ENCODE measurements at regions not wholly inside any gene's neighbourhood (a gene's known extent, or its start where the extent isn't known, plus 50 kb on each side); places are given as distances from the start of the nearest gene placed in this dataset.

GRCh38 chr11:38952698-38953097, 2354.7 kb upstream of the RAG2 start:
- no peaks in the 10 kb centered on the region for H4K20me1 ChIP-seq (ENCODE audit: insufficient read depth, low read length)
- Mint-ChIP-seq H3K4me1 (no peaks in the 10 kb centered on the region), H3K36me3 (no peaks in the 10 kb centered on the region), H3K4me3 (no peak overlapping the region), H3K27me3 (ENCODE audit: low read depth in 3 of 3) (no peaks in the 10 kb centered on the region), H3K27ac (no peak overlapping the region), H3K9me3 (peaks cover 0 to 6% (median 0%) of the 10 kb centered on the region in 7 donors)
- no peaks in the 10 kb centered on the region for H3K27me3 ChIP-seq (ENCODE audit: control insufficient read depth in 2 of 2, insufficient read depth in 2 of 2, low read length in 2 of 2)
- no CpG with 5 or more reads among the region's 4 CpGs for WGBS (ENCODE audit: insufficient coverage)
- no peaks in the 10 kb centered on the region for H3K4me1 ChIP-seq (ENCODE audit: control insufficient read depth in 1 of 2, insufficient read depth in 2 of 2, low read length in 2 of 2)
- no peak overlapping the region for H3K4me2 ChIP-seq (replicated peaks; ENCODE audit: extremely low read depth, low read length, poor library complexity, severe bottlenecking)
- intact Hi-C loops (cut with micrococcal nuclease): no loop called here
- TF ChIP-seq, protein P1, sequence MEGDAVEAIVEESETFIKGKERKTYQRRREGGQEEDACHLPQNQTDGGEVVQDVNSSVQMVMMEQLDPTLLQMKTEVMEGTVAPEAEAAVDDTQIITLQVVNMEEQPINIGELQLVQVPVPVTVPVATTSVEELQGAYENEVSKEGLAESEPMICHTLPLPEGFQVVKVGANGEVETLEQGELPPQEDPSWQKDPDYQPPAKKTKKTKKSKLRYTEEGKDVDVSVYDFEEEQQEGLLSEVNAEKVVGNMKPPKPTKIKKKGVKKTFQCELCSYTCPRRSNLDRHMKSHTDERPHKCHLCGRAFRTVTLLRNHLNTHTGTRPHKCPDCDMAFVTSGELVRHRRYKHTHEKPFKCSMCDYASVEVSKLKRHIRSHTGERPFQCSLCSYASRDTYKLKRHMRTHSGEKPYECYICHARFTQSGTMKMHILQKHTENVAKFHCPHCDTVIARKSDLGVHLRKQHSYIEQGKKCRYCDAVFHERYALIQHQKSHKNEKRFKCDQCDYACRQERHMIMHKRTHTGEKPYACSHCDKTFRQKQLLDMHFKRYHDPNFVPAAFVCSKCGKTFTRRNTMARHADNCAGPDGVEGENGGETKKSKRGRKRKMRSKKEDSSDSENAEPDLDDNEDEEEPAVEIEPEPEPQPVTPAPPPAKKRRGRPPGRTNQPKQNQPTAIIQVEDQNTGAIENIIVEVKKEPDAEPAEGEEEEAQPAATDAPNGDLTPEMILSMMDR (IDR thresholded peaks at IDR 0.05): no peak
- no peaks in the 10 kb centered on the region for H3K36me3 ChIP-seq (replicated peaks in 1 of 2; ENCODE audit: control insufficient read depth in 1 of 2, insufficient read depth in 2 of 2, low read length in 2 of 2)
- no peak for DNase-seq
- H3K9ac ChIP-seq (ENCODE audit: insufficient read depth, low read length, poor library complexity, severe bottlenecking): no peak overlapping the region
- H3K27ac ChIP-seq (ENCODE audit: low read depth in 1 of 2, low read length in 2 of 2): no peak overlapping the region
- H2AFZ ChIP-seq (ENCODE audit: insufficient read depth, low read depth, low read length, poor library complexity, severe bottlenecking): no peak overlapping the region
- H3K4me3 ChIP-seq (replicated peaks in 1 of 3; ENCODE audit: low read depth in 2 of 3, low read length in 3 of 3): no peak overlapping the region
- peaks cover 0 to under 1% of the 10 kb centered on the region in 2 donors for H3K9me3 ChIP-seq (replicated peaks in 1 of 2; ENCODE audit: control insufficient read depth in 1 of 2, insufficient read depth in 1 of 2, low read length in 2 of 2)
- H3K79me2 ChIP-seq (ENCODE audit: insufficient read depth, low read length): no peaks in the 10 kb centered on the region

DNA sequence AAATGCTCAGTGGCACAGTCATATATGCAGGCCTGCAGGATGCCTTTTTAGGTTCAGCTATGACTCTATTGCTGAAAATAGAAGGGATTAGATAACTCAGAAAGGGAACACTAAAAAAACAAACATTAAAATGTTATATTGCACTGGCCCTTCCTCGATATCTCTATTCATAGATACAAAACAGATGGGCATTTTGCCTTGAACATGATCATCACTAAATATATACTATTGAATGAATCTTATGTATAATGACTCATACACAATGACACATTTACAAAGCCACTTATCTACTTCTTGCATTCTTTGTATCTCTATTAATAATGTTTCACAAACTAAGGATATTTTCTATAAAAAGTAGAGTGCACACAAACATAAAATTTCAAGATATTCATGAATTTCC, 2352.8 kb upstream of the RAG2 start:
- Mint-ChIP-seq H3K4me3 (no peak overlapping the region), H3K9me3 (peaks cover 0 to 3% (median 0%) of the 10 kb centered on the region in 7 donors), H3K4me1 (no peaks in the 10 kb centered on the region), H3K36me3 (no peaks in the 10 kb centered on the region), H3K27me3 (ENCODE audit: low read depth in 3 of 3) (no peaks in the 10 kb centered on the region), H3K27ac (no peak overlapping the region)
- Histone ChIP-seq H3K4me3 (replicated peaks in 1 of 3; ENCODE audit: low read depth in 2 of 3, low read length in 3 of 3) (no peak overlapping the region), H3K27me3 (ENCODE audit: control insufficient read depth in 2 of 2, insufficient read depth in 2 of 2, low read length in 2 of 2) (no peaks in the 10 kb centered on the region), H3K79me2 (ENCODE audit: insufficient read depth, low read length) (no peaks in the 10 kb centered on the region), H2AFZ (ENCODE audit: insufficient read depth, low read depth, low read length, poor library complexity, severe bottlenecking) (no peak overlapping the region), H3K4me2 (replicated peaks; ENCODE audit: extremely low read depth, low read length, poor library complexity, severe bottlenecking) (no peak overlapping the region), H3K9me3 (replicated peaks in 1 of 2; ENCODE audit: control insufficient read depth in 1 of 2, insufficient read depth in 1 of 2, low read length in 2 of 2) (peaks cover 0 to 4% of the 10 kb centered on the region in 2 donors), H3K36me3 (replicated peaks in 1 of 2; ENCODE audit: control insufficient read depth in 1 of 2, insufficient read depth in 2 of 2, low read length in 2 of 2) (no peaks in the 10 kb centered on the region), H3K4me1 (ENCODE audit: control insufficient read depth in 1 of 2, insufficient read depth in 2 of 2, low read length in 2 of 2) (no peaks in the 10 kb centered on the region), H4K20me1 (ENCODE audit: insufficient read depth, low read length) (no peaks in the 10 kb centered on the region), H3K27ac (ENCODE audit: low read depth in 1 of 2, low read length in 2 of 2) (no peak overlapping the region), H3K9ac (ENCODE audit: insufficient read depth, low read length, poor library complexity, severe bottlenecking) (no peak overlapping the region)
- no CpG with 5 or more reads among the region's 1 CpG for WGBS (ENCODE audit: insufficient coverage)
- TF ChIP-seq, protein P1 (IDR thresholded peaks at IDR 0.05): no peak
- intact Hi-C loops (cut with micrococcal nuclease): no loop called here
- DNase-seq: no peak
